Chondrocyte (in vitro differentiated cells): ENCODE measurements at regions not wholly inside any gene's neighbourhood (a gene's known extent, or its start where the extent isn't known, plus 50 kb on each side); places are given as distances from the start of the nearest gene placed in this dataset.

ENCODE experiments used
- DNase-seq: peaks from one replicate; pipeline ENCODE4 v3.0.0; 2021; ENCODE audit warnings: mixed read lengths, low spot score
- H3K27ac Mint-ChIP-seq: one replicate; pipeline ENCODE4 v1.8.0; 2021; ENCODE audit warnings: mild to moderate bottlenecking, moderate library complexity, mixed read lengths; ENCODE audit not compliant: unreplicated experiment
- H3K27me3 Mint-ChIP-seq: 2 replicates; pipeline ENCODE4 v1.8.0; 2021; ENCODE audit warnings: low read depth, mixed read lengths
- H3K36me3 Mint-ChIP-seq: 2 replicates; pipeline ENCODE4 v1.8.0; 2021; ENCODE audit warnings: low read depth, mixed read lengths
- H3K4me1 Mint-ChIP-seq: 2 replicates; pipeline ENCODE4 v1.8.0; 2021; ENCODE audit warnings: low read depth, mild to moderate bottlenecking, mixed read lengths
- H3K4me3 Mint-ChIP-seq: one replicate; pipeline ENCODE4 v1.8.0; 2021; ENCODE audit warnings: mild to moderate bottlenecking, moderate library complexity, mixed read lengths; ENCODE audit not compliant: unreplicated experiment
- H3K9me3 Mint-ChIP-seq: 2 replicates; pipeline ENCODE4 v1.8.0; 2021; ENCODE audit warnings: low read depth, mixed read lengths
- TF ChIP-seq, protein P1 (sequence below): fragments of 200-600 bp; sonication (generic); IDR thresholded peaks from 2 replicates; pipeline ENCODE4 v1.5.0; 2021; ENCODE audit warnings: antibody characterized with exemption, mild to moderate bottlenecking, moderate library complexity

DNA sequence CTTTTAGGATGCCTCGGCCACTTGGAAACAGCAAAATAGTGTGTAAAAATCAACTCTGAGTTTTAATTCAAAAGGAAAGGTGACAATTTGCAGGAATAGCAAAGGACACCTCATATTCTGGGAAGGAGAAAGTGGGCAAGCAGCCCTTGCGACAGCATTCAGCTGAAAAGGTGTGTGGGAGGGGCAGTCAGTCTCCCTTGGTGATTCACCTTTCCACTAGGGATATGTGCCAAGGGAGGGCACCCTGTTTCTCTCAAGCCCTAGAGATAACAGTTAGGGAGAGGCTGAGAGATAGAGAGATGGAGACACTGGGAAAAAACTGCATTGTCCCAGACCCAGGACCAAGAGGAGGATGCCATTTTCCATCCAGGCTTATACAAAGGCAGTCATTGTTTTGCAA is 228.1 kb downstream of the EPM2A start:
- Mint-ChIP-seq H3K36me3 (no peaks in the 10 kb centered on the region), H3K4me1 (no peaks in the 10 kb centered on the region), H3K9me3 (peaks cover 40% of the 10 kb centered on the region), H3K27ac (no peak overlapping the region), H3K27me3 (no peaks in the 10 kb centered on the region), H3K4me3 (no peak overlapping the region)
- TF ChIP-seq, protein P1, sequence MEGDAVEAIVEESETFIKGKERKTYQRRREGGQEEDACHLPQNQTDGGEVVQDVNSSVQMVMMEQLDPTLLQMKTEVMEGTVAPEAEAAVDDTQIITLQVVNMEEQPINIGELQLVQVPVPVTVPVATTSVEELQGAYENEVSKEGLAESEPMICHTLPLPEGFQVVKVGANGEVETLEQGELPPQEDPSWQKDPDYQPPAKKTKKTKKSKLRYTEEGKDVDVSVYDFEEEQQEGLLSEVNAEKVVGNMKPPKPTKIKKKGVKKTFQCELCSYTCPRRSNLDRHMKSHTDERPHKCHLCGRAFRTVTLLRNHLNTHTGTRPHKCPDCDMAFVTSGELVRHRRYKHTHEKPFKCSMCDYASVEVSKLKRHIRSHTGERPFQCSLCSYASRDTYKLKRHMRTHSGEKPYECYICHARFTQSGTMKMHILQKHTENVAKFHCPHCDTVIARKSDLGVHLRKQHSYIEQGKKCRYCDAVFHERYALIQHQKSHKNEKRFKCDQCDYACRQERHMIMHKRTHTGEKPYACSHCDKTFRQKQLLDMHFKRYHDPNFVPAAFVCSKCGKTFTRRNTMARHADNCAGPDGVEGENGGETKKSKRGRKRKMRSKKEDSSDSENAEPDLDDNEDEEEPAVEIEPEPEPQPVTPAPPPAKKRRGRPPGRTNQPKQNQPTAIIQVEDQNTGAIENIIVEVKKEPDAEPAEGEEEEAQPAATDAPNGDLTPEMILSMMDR = no peak
- no peak for DNase-seq

DNA sequence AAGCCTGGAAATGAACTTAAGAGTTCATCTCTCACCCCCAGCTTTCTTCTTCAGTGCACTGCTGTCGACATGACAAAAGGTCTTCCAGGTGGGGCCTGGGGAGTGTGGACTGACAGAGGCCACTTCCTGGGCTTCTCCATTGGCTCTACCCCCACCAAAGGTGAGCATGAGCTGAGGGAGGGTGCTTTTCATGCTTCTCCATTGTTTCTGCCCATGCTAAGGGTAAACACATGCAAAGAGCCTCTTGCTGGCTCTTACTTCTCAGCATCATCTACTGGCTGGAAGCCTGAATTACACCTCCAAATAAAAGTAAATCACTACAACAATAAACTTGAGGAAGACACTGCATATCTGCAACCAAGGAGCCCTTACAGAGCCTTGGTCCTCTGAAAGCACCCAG is 227.2 kb downstream of the EPM2A start:
- peaks cover 40% of the 10 kb centered on the region for H3K9me3 Mint-ChIP-seq
- TF ChIP-seq, protein P1 = no peak
- H3K27me3 Mint-ChIP-seq = no peaks in the 10 kb centered on the region
- H3K27ac Mint-ChIP-seq = no peak overlapping the region
- H3K4me1 Mint-ChIP-seq = no peaks in the 10 kb centered on the region
- DNase-seq = no peak
- H3K36me3 Mint-ChIP-seq = no peaks in the 10 kb centered on the region
- H3K4me3 Mint-ChIP-seq = no peak overlapping the region

DNA sequence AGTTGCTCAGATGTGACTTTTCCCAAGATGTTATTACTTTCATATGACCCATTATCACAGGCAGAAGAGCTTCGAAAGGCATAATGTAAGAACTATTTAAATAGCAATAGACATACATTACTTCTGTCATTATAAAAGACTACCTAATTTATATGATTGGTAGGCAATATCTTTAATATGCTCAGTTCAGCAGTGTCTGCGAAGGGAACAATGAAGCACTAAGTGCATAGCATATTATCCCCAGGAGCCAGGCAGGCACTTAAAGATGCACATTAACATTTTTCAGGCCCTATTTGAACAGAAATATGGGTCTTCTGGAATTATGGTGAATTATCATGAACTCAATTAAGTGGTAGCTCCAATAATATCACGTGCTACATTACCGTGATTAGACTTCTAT is 217.8 kb downstream of the EPM2A start:
- Mint-ChIP-seq H3K36me3 (no peaks in the 10 kb centered on the region), H3K27me3 (no peaks in the 10 kb centered on the region), H3K9me3 (no peaks in the 10 kb centered on the region), H3K27ac (no peak overlapping the region), H3K4me1 (no peaks in the 10 kb centered on the region), H3K4me3 (no peak overlapping the region)
- no peak for DNase-seq
- TF ChIP-seq, protein P1 = no peak

DNA sequence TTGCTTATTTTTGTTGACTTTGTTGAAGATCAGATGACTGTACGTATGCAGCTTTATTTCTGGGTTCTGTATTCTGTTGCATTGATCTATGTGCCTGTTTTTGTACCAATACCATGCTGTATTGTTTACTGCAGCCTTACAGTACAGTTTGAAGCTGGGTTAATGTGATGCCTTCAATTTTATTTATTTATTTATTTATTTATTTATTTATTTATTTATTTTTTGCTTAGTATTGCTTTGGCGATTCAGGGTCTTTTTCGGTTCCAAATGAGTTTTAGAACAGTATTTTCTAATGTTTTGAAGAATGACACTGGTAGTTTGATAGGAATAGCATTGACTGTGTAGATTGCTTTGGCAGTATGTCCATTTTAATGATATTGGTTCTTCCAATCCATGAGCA is 210.3 kb downstream of the EPM2A start:
- no peak overlapping the region for H3K4me3 Mint-ChIP-seq
- H3K4me1 Mint-ChIP-seq = no peaks in the 10 kb centered on the region
- peaks cover 11% of the 10 kb centered on the region for H3K27me3 Mint-ChIP-seq
- TF ChIP-seq, protein P1 = no peak
- H3K27ac Mint-ChIP-seq = no peak overlapping the region
- DNase-seq = no peak
- peaks cover 8% of the 10 kb centered on the region for H3K9me3 Mint-ChIP-seq
- H3K36me3 Mint-ChIP-seq = no peaks in the 10 kb centered on the region

DNA sequence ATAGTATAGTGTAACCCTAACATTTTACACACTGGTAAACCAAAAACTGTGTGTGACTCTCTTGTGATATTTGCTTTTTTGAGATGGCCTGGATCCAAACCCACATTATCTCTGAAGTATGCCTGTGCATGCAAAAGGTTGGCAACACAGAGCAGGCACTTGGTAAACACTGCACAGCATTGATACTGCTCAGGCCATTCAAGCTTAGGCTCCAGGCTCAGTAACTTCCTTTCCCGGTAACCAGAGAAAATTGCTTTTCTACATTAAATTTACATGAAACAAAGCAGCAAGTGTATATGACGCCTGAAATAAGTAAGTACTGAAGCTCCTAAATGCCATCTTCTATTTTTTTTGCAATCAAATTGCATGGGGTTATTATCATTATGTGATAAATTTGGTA is 205.7 kb downstream of the EPM2A start:
- no peak for DNase-seq
- TF ChIP-seq, protein P1 = no peak
- Mint-ChIP-seq H3K27ac (no peak overlapping the region), H3K4me3 (no peak overlapping the region), H3K36me3 (no peaks in the 10 kb centered on the region), H3K27me3 (peaks cover 11% of the 10 kb centered on the region), H3K9me3 (peaks cover 8% of the 10 kb centered on the region), H3K4me1 (no peaks in the 10 kb centered on the region)
